ENCODE measurements at regions not wholly inside any gene's neighbourhood (a gene's known extent, or its start where the extent isn't known, plus 50 kb on each side); places are given as distances from the start of the nearest gene placed in this dataset.

- DNase-seq (no peak), ATAC-seq (no peak)
- intact Hi-C loops (cut with DNase I), result no loop called here
- no peaks in the 10 kb centered on the region for H3K36me3 ChIP-seq
- no peak overlapping the region for H3K27ac ChIP-seq
- no peak overlapping the region for H3K4me3 ChIP-seq
- TF ChIP-seq CTCF (IDR thresholded peaks at IDR 0.05) (no peak), POLR2A (IDR thresholded peaks at IDR 0.05) (no peak)
- peaks cover 0 to 5% (median 0%) of the 10 kb centered on the region in 12 donors for H3K4me1 ChIP-seq
- WGBS, 4 donors, result 38 to 51% (median 42%) methylated on average over 2 of the region's 2 CpGs
- peaks cover 0 to 8% (median 0%) of the 10 kb centered on the region in 12 donors for H3K9me3 ChIP-seq
- peaks cover 0 to 4% (median 0%) of the 10 kb centered on the region in 9 donors for H3K27me3 ChIP-seq
These were observed 307.0 kb downstream of the SETD4 start for GRCh38 chr21:35753308-35753707.

GRCh38 chr21:35751171-35751570, 309.2 kb downstream of the SETD4 start:
- Histone ChIP-seq H3K27me3 (peaks cover 0 to 4% (median 0%) of the 10 kb centered on the region in 9 donors), H3K27ac (no peak overlapping the region), H3K9me3 (peaks cover 0 to 8% (median 0%) of the 10 kb centered on the region in 12 donors), H3K36me3 (no peaks in the 10 kb centered on the region), H3K4me1 (peaks cover 0 to 5% (median 0%) of the 10 kb centered on the region in 12 donors), H3K4me3 (no peak overlapping the region)
- intact Hi-C loops (cut with DNase I), result no loop called here
- ATAC-seq (no peak), DNase-seq (no peak)
- TF ChIP-seq POLR2A (IDR thresholded peaks at IDR 0.05), result no peak
- no peak for TF ChIP-seq CTCF (IDR thresholded peaks at IDR 0.05)

GRCh38 chr21:35749904-35750303, 310.4 kb downstream of the SETD4 start:
- H3K9me3 ChIP-seq, result peaks cover 0 to 8% (median 0%) of the 10 kb centered on the region in 12 donors
- peaks cover 0 to 2% (median 0%) of the 10 kb centered on the region in 12 donors for H3K4me1 ChIP-seq
- no peak for DNase-seq
- no peak overlapping the region for H3K27ac ChIP-seq
- TF ChIP-seq POLR2A (IDR thresholded peaks at IDR 0.05), result no peak
- TF ChIP-seq CTCF (IDR thresholded peaks at IDR 0.05), result no peak
- intact Hi-C loops (cut with DNase I), result no loop called here
- peaks cover 0 to 4% (median 0%) of the 10 kb centered on the region in 9 donors for H3K27me3 ChIP-seq
- no peak overlapping the region for H3K4me3 ChIP-seq
- no peaks in the 10 kb centered on the region for H3K36me3 ChIP-seq
- 83 to 89% (median 87%) methylated on average over 3 of the region's 3 CpGs for WGBS, 4 donors
- no peak for ATAC-seq

- Histone ChIP-seq H3K27me3 (peaks cover 0 to 4% (median 0%) of the 10 kb centered on the region in 9 donors), H3K4me1 (no peaks in the 10 kb centered on the region), H3K27ac (no peak overlapping the region), H3K9me3 (peaks cover 0 to 8% (median 0%) of the 10 kb centered on the region in 12 donors), H3K4me3 (no peak overlapping the region), H3K36me3 (no peaks in the 10 kb centered on the region)
- no peak for TF ChIP-seq CTCF (IDR thresholded peaks at IDR 0.05)
- no peak for TF ChIP-seq POLR2A (IDR thresholded peaks at IDR 0.05)
- ATAC-seq (no peak), DNase-seq (no peak)
- WGBS, 4 donors, result 80 to 85% (median 82%) methylated on average over 3 of the region's 3 CpGs
- intact Hi-C loops (cut with DNase I), result no loop called here
These were observed 311.5 kb downstream of the SETD4 start for GRCh38 chr21:35748678-35749314.

All from heart left ventricle (tissue), 16 donors.